ENCODE measurements at regions not wholly inside any gene's neighbourhood (a gene's known extent, or its start where the extent isn't known, plus 50 kb on each side); places are given as distances from the start of the nearest gene placed in this dataset.

DNA sequence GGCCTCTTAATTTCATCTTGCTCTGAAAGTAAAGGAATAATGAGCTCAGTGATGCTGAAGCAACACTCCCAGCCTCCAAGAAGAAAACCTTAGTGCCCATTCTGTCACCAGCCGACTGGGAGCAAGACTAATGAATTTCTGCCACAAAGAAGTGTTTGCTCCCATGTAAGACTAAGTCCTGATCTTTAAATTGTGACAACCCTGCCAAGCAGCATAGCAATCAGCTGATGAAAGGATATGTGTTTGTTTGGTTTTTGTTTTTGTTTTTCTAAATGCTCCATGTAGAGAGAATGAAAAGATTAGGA lies 113.7 kb upstream of the PALMD start:
- TF ChIP-seq, protein P1, sequence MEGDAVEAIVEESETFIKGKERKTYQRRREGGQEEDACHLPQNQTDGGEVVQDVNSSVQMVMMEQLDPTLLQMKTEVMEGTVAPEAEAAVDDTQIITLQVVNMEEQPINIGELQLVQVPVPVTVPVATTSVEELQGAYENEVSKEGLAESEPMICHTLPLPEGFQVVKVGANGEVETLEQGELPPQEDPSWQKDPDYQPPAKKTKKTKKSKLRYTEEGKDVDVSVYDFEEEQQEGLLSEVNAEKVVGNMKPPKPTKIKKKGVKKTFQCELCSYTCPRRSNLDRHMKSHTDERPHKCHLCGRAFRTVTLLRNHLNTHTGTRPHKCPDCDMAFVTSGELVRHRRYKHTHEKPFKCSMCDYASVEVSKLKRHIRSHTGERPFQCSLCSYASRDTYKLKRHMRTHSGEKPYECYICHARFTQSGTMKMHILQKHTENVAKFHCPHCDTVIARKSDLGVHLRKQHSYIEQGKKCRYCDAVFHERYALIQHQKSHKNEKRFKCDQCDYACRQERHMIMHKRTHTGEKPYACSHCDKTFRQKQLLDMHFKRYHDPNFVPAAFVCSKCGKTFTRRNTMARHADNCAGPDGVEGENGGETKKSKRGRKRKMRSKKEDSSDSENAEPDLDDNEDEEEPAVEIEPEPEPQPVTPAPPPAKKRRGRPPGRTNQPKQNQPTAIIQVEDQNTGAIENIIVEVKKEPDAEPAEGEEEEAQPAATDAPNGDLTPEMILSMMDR (IDR thresholded peaks at IDR 0.05; ENCODE audit: control insufficient read depth, extremely low read depth, insufficient read depth) = no peak
- no peak for DNase-seq (ENCODE audit: low read depth)
- no peak overlapping the region for H3K4me3 ChIP-seq (ENCODE audit: low read depth, low read length)

DNA sequence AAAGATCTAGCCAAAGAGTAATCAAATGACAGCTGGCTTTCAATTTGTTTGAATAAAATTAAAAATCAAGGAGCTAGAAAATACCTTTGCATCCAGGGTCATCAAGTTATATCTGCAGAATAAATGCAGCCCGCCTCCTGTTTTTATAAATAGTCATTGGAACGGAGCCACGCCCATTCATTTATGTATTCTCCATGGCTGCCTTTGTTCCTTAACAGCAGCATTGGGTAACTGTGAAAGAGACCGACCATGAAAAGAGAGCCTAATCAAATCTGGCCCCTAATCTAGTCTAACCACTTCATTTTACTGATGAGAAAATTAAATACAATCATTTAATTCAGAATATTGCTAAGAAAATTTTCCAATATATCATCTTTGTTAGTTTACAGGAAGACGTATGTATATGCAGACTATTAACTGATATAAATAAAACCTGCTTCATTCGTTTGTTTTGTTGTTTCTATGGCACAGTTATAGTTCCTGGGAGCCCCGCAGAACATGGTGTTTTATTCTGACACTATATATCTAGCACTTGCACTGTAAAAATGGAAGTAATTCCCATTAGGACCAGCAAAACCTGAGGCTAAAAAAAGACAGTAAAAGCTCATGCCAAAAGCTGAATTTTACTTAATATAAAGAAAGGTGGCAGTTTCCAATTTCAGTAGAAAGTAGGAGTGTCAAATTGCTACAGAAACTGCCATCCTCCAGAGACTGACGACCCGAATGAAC lies 111.8 kb upstream of the PALMD start:
- no peak overlapping the region for H3K4me3 ChIP-seq (ENCODE audit: low read depth, low read length)
- TF ChIP-seq, protein P1 (IDR thresholded peaks at IDR 0.05; ENCODE audit: control insufficient read depth, extremely low read depth, insufficient read depth) = no peak
- no peak for DNase-seq (ENCODE audit: low read depth)

DNA sequence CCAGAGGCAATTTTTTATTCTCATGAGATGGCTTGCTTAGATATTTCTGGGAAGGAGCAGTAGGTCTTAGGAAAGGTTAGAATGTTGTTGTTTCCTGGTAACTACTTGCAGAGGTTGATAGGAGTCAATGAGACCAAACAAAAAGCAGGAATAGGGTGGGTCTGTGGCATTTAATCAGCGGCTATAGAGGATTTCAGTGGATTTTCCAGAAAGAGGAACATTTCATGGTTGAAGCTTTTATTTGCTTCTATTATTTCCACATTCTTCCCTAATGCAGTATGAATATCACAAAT lies 111.3 kb upstream of the PALMD start:
- no peak for DNase-seq (ENCODE audit: low read depth)
- H3K4me3 ChIP-seq (ENCODE audit: low read depth, low read length) = no peak overlapping the region
- TF ChIP-seq, protein P1 (IDR thresholded peaks at IDR 0.05; ENCODE audit: control insufficient read depth, extremely low read depth, insufficient read depth) = no peak

DNA sequence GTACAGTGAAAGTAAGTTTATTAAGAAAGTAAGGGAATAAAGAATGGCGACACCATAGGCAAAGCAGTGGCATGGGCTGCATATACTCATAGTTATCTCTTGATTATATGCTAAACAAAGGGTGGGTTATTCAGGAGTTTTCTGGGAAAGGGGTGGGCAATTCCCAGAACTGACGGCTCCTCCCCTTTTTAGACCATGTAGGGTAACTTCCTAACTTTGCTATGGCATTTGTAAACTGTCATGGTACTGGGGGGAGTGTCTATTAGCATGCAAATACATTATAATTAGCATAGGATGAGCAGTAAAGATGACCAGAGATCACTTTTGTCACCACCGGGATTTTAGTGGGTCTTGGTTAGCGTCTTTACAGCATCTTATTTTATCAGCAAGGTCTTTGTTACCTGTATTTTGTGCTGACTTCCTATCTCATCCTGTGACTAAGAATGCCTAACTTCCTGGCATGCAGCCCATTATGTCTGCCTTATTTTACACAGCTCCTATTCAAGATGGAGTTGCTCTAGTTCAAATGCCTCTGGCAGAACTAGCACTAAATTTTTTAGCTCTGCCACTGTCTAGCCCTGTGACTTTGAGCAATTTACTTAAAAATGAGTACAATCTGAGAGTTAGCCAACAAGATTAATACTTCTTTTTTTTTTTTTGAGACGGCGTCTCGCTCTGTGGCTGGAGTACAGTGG lies 110.3 kb upstream of the PALMD start:
- TF ChIP-seq, protein P1 (IDR thresholded peaks at IDR 0.05; ENCODE audit: control insufficient read depth, extremely low read depth, insufficient read depth) = no peak
- no peak for DNase-seq (ENCODE audit: low read depth)
- no peak overlapping the region for H3K4me3 ChIP-seq (ENCODE audit: low read depth, low read length)

DNA sequence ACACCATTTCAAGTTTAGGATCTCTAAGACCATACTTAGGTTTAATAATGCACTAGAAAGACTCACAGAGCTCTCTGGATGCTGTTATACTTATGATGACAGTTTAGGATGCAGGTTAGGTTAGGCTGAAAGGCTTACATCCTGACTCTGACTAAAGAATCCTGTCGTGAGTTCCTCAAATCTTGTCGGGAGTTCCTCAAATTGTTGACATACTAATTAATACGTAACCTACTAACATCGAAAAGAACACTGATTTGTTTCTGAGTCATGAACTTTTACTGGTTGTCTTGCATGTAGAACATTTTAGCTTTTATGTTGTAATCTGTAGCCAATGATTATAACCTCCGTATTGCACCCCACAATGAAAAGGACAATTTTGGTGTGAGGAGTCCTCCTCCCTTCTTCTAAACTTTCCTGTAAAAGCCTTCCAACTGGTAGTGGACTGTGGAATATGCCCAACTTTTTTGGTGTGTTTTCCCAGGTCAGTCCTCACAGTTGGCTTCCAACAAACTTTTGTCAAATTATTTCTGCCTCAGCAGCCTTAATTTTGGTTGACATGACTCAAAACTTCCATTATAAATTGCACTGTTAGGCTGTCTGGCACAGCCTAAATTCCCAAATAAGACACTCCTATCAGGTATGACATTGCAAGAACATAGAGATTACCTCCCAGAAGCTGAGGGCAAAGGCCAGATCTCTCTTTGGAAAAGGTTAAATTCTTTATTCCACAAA lies 107.9 kb upstream of the PALMD start:
- DNase-seq (ENCODE audit: low read depth) = no peak
- H3K4me3 ChIP-seq (ENCODE audit: low read depth, low read length) = no peak overlapping the region
- TF ChIP-seq, protein P1 (IDR thresholded peaks at IDR 0.05; ENCODE audit: control insufficient read depth, extremely low read depth, insufficient read depth) = no peak

DNA sequence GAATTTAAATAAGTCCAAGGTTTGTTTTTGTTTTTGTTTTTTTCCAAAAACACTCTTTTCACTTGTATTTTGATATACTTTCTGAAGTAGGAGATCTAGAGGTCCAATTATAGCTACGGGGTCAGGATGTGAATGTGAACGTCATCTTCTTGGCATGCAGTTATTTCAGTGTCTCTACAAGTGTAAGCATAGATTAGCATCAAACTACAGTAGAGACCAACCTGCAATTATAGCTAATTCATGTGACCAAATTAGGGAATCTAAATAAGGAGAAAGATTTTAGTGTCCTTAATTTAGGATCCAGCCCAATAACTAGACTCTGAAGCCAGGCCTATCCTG lies 107.3 kb upstream of the PALMD start:
- H3K4me3 ChIP-seq (ENCODE audit: low read depth, low read length) = no peak overlapping the region
- no peak for DNase-seq (ENCODE audit: low read depth)
- TF ChIP-seq, protein P1 (IDR thresholded peaks at IDR 0.05; ENCODE audit: control insufficient read depth, extremely low read depth, insufficient read depth) = no peak
